K562 (cell line): ENCODE measurements at regions not wholly inside any gene's neighbourhood (a gene's known extent, or its start where the extent isn't known, plus 50 kb on each side); places are given as distances from the start of the nearest gene placed in this dataset.

Experiments
- ATAC-seq: fragments of 200-7000 bp; cut with Tn5 transposase; 3 replicates; pipeline ENCODE4 v1.9.1; 2020; ENCODE audit warnings: moderate library complexity
- BruUV-seq: library from RNA; stranded (reverse); fragments of 400-500 nt; replicated peaks from 2 replicates; lab custom pipeline; 2021; lab: Mats Ljungman, UMichigan
- CTCF ChIA-PET: fragments of 300-600 bp; formaldehyde crosslinking; extraction: SDS; loops from one replicate; lab custom pipeline; 2021; ENCODE audit warnings: low intra/inter-chr PET ratio; lab: Yijun Ruan, JAX
- POLR2A ChIA-PET: fragments of 300-600, 350-650 bp; sonication (Branson Sonifier 250); formaldehyde crosslinking; extraction: SDS; loops from one replicate; lab custom pipeline; 2021; ENCODE audit warnings: antibody characterized with exemption, inconsistent platforms; lab: Yijun Ruan, JAX
- DNase-seq, 4 experiments: peaks; one replicate each; pipeline versions ENCODE4 v3.0.0 to v3.0.0-alpha.2; 2011 to 2018; ENCODE audit warnings: low spot score in 3 of 4, mixed read lengths in 3 of 4; ENCODE audit errors: extremely low read depth in 1 of 4
- FAIRE-seq: peaks from 2 replicates; lab custom pipeline; 2011; peaks lifted over from hg19 to GRCh38; lab: Jason Lieb, UNC
- H2AFZ ChIP-seq: 2 replicates; pipeline ENCODE4 v1.6.0; 2011; ENCODE audit warnings: low read depth, low read length, control low read depth, inconsistent platforms
- H3K27ac ChIP-seq: fragments of 200-600 bp; 3 replicates; pipeline ENCODE4 v1.8.0; 2011; ENCODE audit warnings: low read depth, mild to moderate bottlenecking, control low read depth, inconsistent platforms, low read length, moderate library complexity, mixed read lengths; ENCODE audit errors: extremely low read depth
- H3K27me3 ChIP-seq, 2 experiments: fragments of 300-600 bp in 1 of 2; 2 replicates in 1 of 2; 3 replicates in 1 of 2; pipeline versions ENCODE4 v1.6.0 to v1.8.0; 2011; ENCODE audit warnings: inconsistent platforms in 2 of 2, low read length in 2 of 2, mild to moderate bottlenecking in 1 of 2, mixed read lengths in 1 of 2, moderate library complexity in 1 of 2; ENCODE audit not compliant: control insufficient read depth in 2 of 2, insufficient read depth in 2 of 2
- H3K36me3 ChIP-seq: fragments of 300-600 bp; 3 replicates; pipeline ENCODE4 v1.8.0; 2011; ENCODE audit warnings: mild to moderate bottlenecking, low read length, inconsistent platforms; ENCODE audit not compliant: control insufficient read depth, insufficient read depth
- H3K4me1 ChIP-seq, 2 experiments: fragments of 200-600 bp in 1 of 2; replicated peaks in 1 of 2; 2 replicates in 1 of 2; 3 replicates in 1 of 2; pipeline versions ENCODE4 v1.5.1 to v1.8.0; 2011; ENCODE audit warnings: inconsistent platforms in 2 of 2, low read length in 2 of 2, mild to moderate bottlenecking in 1 of 2, mixed read lengths in 1 of 2, moderate library complexity in 1 of 2; ENCODE audit not compliant: control insufficient read depth in 2 of 2, insufficient read depth in 2 of 2
- H3K4me2 ChIP-seq: 2 replicates; pipeline ENCODE4 v1.6.1; 2011; ENCODE audit warnings: low read length, control low read depth, inconsistent platforms, mixed read lengths; ENCODE audit not compliant: insufficient read depth
- H3K4me3 ChIP-seq: fragments of 200-600 bp; sonication (generic), shearing (Covaris generic); 2 replicates; pipeline ENCODE4 v1.5.1; 2016; ENCODE audit warnings: control low read depth, inconsistent platforms
- H3K79me2 ChIP-seq: fragments of 200-600 bp; 3 replicates; pipeline ENCODE4 v1.8.0; 2011; ENCODE audit warnings: low read length, inconsistent platforms; ENCODE audit not compliant: control insufficient read depth, insufficient read depth
- H3K9ac ChIP-seq, 2 experiments: 2 replicates each; pipeline versions ENCODE4 v1.6.0 to v1.6.1; 2011; ENCODE audit warnings: low read depth in 2 of 2, low read length in 2 of 2, control low read depth in 1 of 2, inconsistent platforms in 1 of 2, mild to moderate bottlenecking in 1 of 2, mixed read lengths in 1 of 2; ENCODE audit not compliant: insufficient read depth in 1 of 2
- H3K9me1 ChIP-seq: one replicate; pipeline ENCODE4 v1.6.0; 2011; ENCODE audit warnings: inconsistent platforms, mild to moderate bottlenecking, low read length, moderate library complexity; ENCODE audit not compliant: control insufficient read depth, insufficient read depth
- H3K9me3 ChIP-seq: replicated peaks from 2 replicates; pipeline ENCODE4 v1.5.1; 2011; ENCODE audit warnings: low read depth, low read length, inconsistent platforms; ENCODE audit not compliant: control insufficient read depth, insufficient read depth
- H4K20me1 ChIP-seq: replicated peaks from 2 replicates; pipeline ENCODE4 v1.6.1; 2011; ENCODE audit warnings: low read length, inconsistent platforms, mixed read lengths; ENCODE audit not compliant: control insufficient read depth, insufficient read depth
- BHLHE40 ChIP-seq: IDR thresholded peaks from 2 replicates; pipeline ENCODE4 v1.6.1; 2011; ENCODE audit warnings: low read length, improper control_type of control experiment
- CHAMP1 ChIP-seq: fragments of 450-650 bp; IDR thresholded peaks from 2 replicates; pipeline ENCODE4 v1.6.1; 2016; ENCODE audit warnings: mild to moderate bottlenecking
- CTCFL ChIP-seq: IDR thresholded peaks from 2 replicates; pipeline ENCODE4 v1.6.1; 2011; ENCODE audit warnings: borderline replicate concordance, low read depth, mild to moderate bottlenecking, moderate library complexity, low read length; ENCODE audit not compliant: insufficient read depth, poor library complexity, severe bottlenecking
- EWSR1 ChIP-seq: fragments of 450-650 bp; IDR thresholded peaks from 2 replicates; pipeline ENCODE4 v1.6.1; 2018; ENCODE audit warnings: borderline replicate concordance, mild to moderate bottlenecking, low read depth, moderate library complexity; ENCODE audit not compliant: partially characterized antibody
- HBP1 ChIP-seq: fragments of 450-650 bp; formaldehyde crosslinking; IDR thresholded peaks from 2 replicates; pipeline ENCODE4 v1.4.0; 2022; ENCODE audit warnings: missing genetic modification characterization
- HMBOX1 ChIP-seq: sonication (generic); IDR thresholded peaks from 2 replicates; pipeline ENCODE4 v1.6.1; 2016
- LARP7 ChIP-seq: fragments of 450-650 bp; IDR thresholded peaks from 2 replicates; pipeline ENCODE4 v1.6.1; 2016
- NR0B1 ChIP-seq: fragments of 450-650 bp; IDR thresholded peaks from one replicate; pipeline ENCODE4 v1.6.1; 2018; ENCODE audit warnings: mild to moderate bottlenecking, moderate library complexity; ENCODE audit not compliant: partially characterized antibody
- RBM39 ChIP-seq: fragments of 200-400 bp; formaldehyde crosslinking; optimal IDR thresholded peaks from 2 replicates; pipeline ENCODE3; 2018; ENCODE audit warnings: low read depth, low read length
- WGBS: fragments of 100-300 bp; shearing (Covaris generic); methylation state at CpG from one replicate; pipeline ENCODE4 v1.1.6; 2016; ENCODE audit warnings: low coverage, mixed read lengths; ENCODE audit not compliant: insufficient coverage; ENCODE audit errors: missing lambda C conversion rate; 5-methylcytosine and 5-hydroxymethylcytosine counted together
- in situ Hi-C: fragments of 300-500 bp; cut with MboI; formaldehyde crosslinking; loops from 4 replicates; pipeline ENCODE4 v1.15.0; 2018; ENCODE audit warnings: inconsistent platforms, mixed read lengths
- intact Hi-C: fragments of 100-400 bp; cut with micrococcal nuclease; formaldehyde crosslinking; loops from 2 replicates; pipeline ENCODE4 v1.14.2; 2022
- TF ChIP-seq, protein P1 (sequence below): fragments of 250-450 bp; sonication (Bioruptor Pico); IDR thresholded peaks from 2 replicates; pipeline ENCODE4 v1.5.0; 2021; ENCODE audit warnings: mild to moderate bottlenecking, borderline replicate concordance

DNA sequence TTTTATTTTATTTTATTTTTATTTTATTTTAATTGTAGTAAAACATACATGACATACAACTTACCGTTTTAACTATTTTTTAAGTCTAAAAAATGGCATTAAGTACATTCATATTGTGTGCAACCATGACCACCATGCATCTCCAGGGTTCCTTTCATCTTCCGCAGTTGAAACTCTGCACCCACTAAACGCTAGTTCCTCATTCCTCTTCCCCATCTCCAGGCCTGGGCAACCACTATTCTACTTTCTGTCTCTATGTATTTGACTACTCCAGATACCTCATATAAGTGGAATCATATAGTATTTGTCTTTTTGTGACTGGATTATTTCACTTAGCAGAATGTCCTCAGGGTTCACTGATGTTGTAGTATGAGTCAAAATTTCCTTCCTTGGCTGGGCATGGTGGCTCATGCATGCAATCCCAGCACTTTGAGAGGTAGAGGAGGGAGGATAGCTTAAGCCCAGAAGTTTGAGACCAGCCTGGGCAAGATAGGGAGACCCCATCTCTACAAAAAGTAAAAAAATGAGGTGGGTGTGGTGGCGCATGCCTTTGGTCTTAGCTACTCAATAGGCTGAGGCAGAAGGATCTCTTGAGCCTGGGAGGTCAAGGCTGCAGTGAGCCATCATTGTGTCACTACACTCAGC is 55.7 kb upstream of the ZNF507 start:
- in situ Hi-C loops: loop anchor here (5.0 kb wide), 1 partner anchor 278 kb away; no protein-coding TSS in a partner anchor
- TF ChIP-seq RBM39 (no peak), EWSR1 (no peak), HBP1 (CRISPR knock-in tag) (no peak), BHLHE40 (no peak), NR0B1 (no peak), CHAMP1 (no peak), CTCFL (no peak), HMBOX1 (no peak), LARP7 (no peak)
- TF ChIP-seq, protein P1, sequence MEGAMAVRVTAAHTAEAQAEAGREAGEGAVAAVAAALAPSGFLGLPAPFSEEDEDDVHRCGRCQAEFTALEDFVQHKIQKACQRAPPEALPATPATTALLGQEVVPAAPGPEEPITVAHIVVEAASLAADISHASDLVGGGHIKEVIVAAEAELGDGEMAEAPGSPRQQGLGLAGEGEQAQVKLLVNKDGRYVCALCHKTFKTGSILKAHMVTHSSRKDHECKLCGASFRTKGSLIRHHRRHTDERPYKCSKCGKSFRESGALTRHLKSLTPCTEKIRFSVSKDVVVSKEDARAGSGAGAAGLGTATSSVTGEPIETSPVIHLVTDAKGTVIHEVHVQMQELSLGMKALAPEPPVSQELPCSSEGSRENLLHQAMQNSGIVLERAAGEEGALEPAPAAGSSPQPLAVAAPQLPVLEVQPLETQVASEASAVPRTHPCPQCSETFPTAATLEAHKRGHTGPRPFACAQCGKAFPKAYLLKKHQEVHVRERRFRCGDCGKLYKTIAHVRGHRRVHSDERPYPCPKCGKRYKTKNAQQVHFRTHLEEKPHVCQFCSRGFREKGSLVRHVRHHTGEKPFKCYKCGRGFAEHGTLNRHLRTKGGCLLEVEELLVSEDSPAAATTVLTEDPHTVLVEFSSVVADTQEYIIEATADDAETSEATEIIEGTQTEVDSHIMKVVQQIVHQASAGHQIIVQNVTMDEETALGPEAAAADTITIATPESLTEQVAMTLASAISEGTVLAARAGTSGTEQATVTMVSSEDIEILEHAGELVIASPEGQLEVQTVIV (CRISPR knock-in tag): no peak

More for the DNA sequence above, 55.7 kb upstream of the ZNF507 start:
- Histone ChIP-seq H3K36me3 (no peaks in the 10 kb centered on the region), H3K9me3 (no peaks in the 10 kb centered on the region), H3K9me1 (no peaks in the 10 kb centered on the region), H3K4me2 (no peak overlapping the region), H2AFZ (no peak overlapping the region), H3K4me3 (no peak overlapping the region), H3K27me3 (peaks cover 4 to 38% of the 10 kb centered on the region in 2 experiments; a peak in 3 of 5 replicates), H3K9ac (no peak overlapping the region), H3K27ac (no peak overlapping the region), H4K20me1 (no peaks in the 10 kb centered on the region), H3K4me1 (no peaks in the 10 kb centered on the region), H3K79me2 (no peaks in the 10 kb centered on the region)
- ChIA-PET POLR2A (no interaction called here), CTCF (interaction anchor here (1.1 kb wide), 1 partner anchor 84 kb away, joined by 4 read pairs; no protein-coding TSS in a partner anchor)
- intact Hi-C loops: loop anchor here (5.0 kb wide), 2 partner anchors 33 to 48 kb away; no protein-coding TSS in a partner anchor
- ATAC-seq (no peak), FAIRE-seq (no peak), DNase-seq (no peak)
- BruUV-seq: no TSS peak
- WGBS: 12% methylated on average over 4 of the region's 4 CpGs
